ENCODE measurements at regions not wholly inside any gene's neighbourhood (a gene's known extent, or its start where the extent isn't known, plus 50 kb on each side); places are given as distances from the start of the nearest gene placed in this dataset.

GRCh38 chr18:37796823-37797349 lies 231.3 kb upstream of the CELF4 start:
- Histone ChIP-seq H3K4me3 (ENCODE audit: low read length) (no peak overlapping the region), H3K9me2 (replicated peaks; ENCODE audit: control insufficient read depth, low read length) (no peaks in the 10 kb centered on the region), H3K4me1 (ENCODE audit: control insufficient read depth, low read length) (no peaks in the 10 kb centered on the region), H3K4me2 (ENCODE audit: low read length) (no peak overlapping the region), H4K20me1 (ENCODE audit: control insufficient read depth, insufficient read depth, low read depth, low read length) (no peaks in the 10 kb centered on the region), H3K27me3 (ENCODE audit: control insufficient read depth, low read length) (no peaks in the 10 kb centered on the region), H3F3A (ENCODE audit: control insufficient read depth, insufficient read depth) (no peaks in the 10 kb centered on the region), H3K27ac (ENCODE audit: low read depth, low read length) (no peak overlapping the region), H3K79me2 (ENCODE audit: control insufficient read depth, low read length) (no peaks in the 10 kb centered on the region), H3K36me3 (ENCODE audit: control insufficient read depth, low read length) (no peaks in the 10 kb centered on the region), H3K9me3 (ENCODE audit: control insufficient read depth, insufficient read depth, low read length) (no peaks in the 10 kb centered on the region)
- TF ChIP-seq CTCF (IDR thresholded peaks at IDR 0.05; ENCODE audit: low read depth, low read length, poor library complexity, severe bottlenecking), result no peak
- no peak for TF ChIP-seq EZH2phosphoT487 (IDR thresholded peaks at IDR 0.05; ENCODE audit: borderline replicate concordance, low read length)

- H3K4me1 ChIP-seq (ENCODE audit: control insufficient read depth, low read length), result no peaks in the 10 kb centered on the region
- H3K36me3 ChIP-seq (ENCODE audit: control insufficient read depth, low read length), result no peaks in the 10 kb centered on the region
- no peak overlapping the region for H3K4me2 ChIP-seq (ENCODE audit: low read length)
- H3K9me2 ChIP-seq (replicated peaks; ENCODE audit: control insufficient read depth, low read length), result no peaks in the 10 kb centered on the region
- no peaks in the 10 kb centered on the region for H3K79me2 ChIP-seq (ENCODE audit: control insufficient read depth, low read length)
- no peaks in the 10 kb centered on the region for H3K9me3 ChIP-seq (ENCODE audit: control insufficient read depth, insufficient read depth, low read length)
- H3F3A ChIP-seq (ENCODE audit: control insufficient read depth, insufficient read depth), result no peaks in the 10 kb centered on the region
- no peaks in the 10 kb centered on the region for H4K20me1 ChIP-seq (ENCODE audit: control insufficient read depth, insufficient read depth, low read depth, low read length)
- no peak overlapping the region for H3K27ac ChIP-seq (ENCODE audit: low read depth, low read length)
- no peaks in the 10 kb centered on the region for H3K27me3 ChIP-seq (ENCODE audit: control insufficient read depth, low read length)
- H3K4me3 ChIP-seq (ENCODE audit: low read length), result no peak overlapping the region
- TF ChIP-seq EZH2phosphoT487 (IDR thresholded peaks at IDR 0.05; ENCODE audit: borderline replicate concordance, low read length), result no peak
- TF ChIP-seq CTCF (IDR thresholded peaks at IDR 0.05; ENCODE audit: low read depth, low read length, poor library complexity, severe bottlenecking), result no peak
These were observed 221.9 kb upstream of the CELF4 start for GRCh38 chr18:37787452-37787851.

- no peaks in the 10 kb centered on the region for H3K9me3 ChIP-seq (ENCODE audit: control insufficient read depth, insufficient read depth, low read length)
- no peaks in the 10 kb centered on the region for H3F3A ChIP-seq (ENCODE audit: control insufficient read depth, insufficient read depth)
- no peaks in the 10 kb centered on the region for H3K9me2 ChIP-seq (replicated peaks; ENCODE audit: control insufficient read depth, low read length)
- no peaks in the 10 kb centered on the region for H4K20me1 ChIP-seq (ENCODE audit: control insufficient read depth, insufficient read depth, low read depth, low read length)
- TF ChIP-seq EZH2phosphoT487 (IDR thresholded peaks at IDR 0.05; ENCODE audit: borderline replicate concordance, low read length), result no peak
- TF ChIP-seq CTCF (IDR thresholded peaks at IDR 0.05; ENCODE audit: low read depth, low read length, poor library complexity, severe bottlenecking), result no peak
- H3K4me2 ChIP-seq (ENCODE audit: low read length), result no peak overlapping the region
- H3K79me2 ChIP-seq (ENCODE audit: control insufficient read depth, low read length), result no peaks in the 10 kb centered on the region
- no peaks in the 10 kb centered on the region for H3K27me3 ChIP-seq (ENCODE audit: control insufficient read depth, low read length)
- no peaks in the 10 kb centered on the region for H3K36me3 ChIP-seq (ENCODE audit: control insufficient read depth, low read length)
- no peak overlapping the region for H3K27ac ChIP-seq (ENCODE audit: low read depth, low read length)
- no peaks in the 10 kb centered on the region for H3K4me1 ChIP-seq (ENCODE audit: control insufficient read depth, low read length)
- H3K4me3 ChIP-seq (ENCODE audit: low read length), result no peak overlapping the region
These were observed 218.2 kb upstream of the CELF4 start for GRCh38 chr18:37783771-37784170.

Data from DOHH2 (cell line).